Astrocyte of the spinal cord (primary cell): ENCODE measurements at regions not wholly inside any gene's neighbourhood (a gene's known extent, or its start where the extent isn't known, plus 50 kb on each side); places are given as distances from the start of the nearest gene placed in this dataset.

Source experiments
- DNase-seq: peaks from one replicate; pipeline ENCODE4 v3.0.0; 2011; ENCODE audit warnings: low read depth, low spot score
- H3K4me3 ChIP-seq: 2 replicates; pipeline ENCODE4 v1.5.1; 2011; ENCODE audit warnings: low read depth, mild to moderate bottlenecking, low read length, moderate library complexity
- in situ Hi-C: cut with HindIII; loops from 2 replicates; pipeline ENCODE4 v1.10.0; 2017; ENCODE audit warnings: low sequenced_read_pairs
- TF ChIP-seq, protein P1 (sequence below): IDR thresholded peaks from 2 replicates; pipeline ENCODE4 v1.5.1; 2012; ENCODE audit warnings: low read depth, mild to moderate bottlenecking, low read length, inconsistent platforms

- no peak for DNase-seq
- in situ Hi-C loops = no loop called here
- TF ChIP-seq, protein P1, sequence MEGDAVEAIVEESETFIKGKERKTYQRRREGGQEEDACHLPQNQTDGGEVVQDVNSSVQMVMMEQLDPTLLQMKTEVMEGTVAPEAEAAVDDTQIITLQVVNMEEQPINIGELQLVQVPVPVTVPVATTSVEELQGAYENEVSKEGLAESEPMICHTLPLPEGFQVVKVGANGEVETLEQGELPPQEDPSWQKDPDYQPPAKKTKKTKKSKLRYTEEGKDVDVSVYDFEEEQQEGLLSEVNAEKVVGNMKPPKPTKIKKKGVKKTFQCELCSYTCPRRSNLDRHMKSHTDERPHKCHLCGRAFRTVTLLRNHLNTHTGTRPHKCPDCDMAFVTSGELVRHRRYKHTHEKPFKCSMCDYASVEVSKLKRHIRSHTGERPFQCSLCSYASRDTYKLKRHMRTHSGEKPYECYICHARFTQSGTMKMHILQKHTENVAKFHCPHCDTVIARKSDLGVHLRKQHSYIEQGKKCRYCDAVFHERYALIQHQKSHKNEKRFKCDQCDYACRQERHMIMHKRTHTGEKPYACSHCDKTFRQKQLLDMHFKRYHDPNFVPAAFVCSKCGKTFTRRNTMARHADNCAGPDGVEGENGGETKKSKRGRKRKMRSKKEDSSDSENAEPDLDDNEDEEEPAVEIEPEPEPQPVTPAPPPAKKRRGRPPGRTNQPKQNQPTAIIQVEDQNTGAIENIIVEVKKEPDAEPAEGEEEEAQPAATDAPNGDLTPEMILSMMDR = no peak
- no peak overlapping the region for H3K4me3 ChIP-seq
These were observed 160.1 kb downstream of the TBX15 start for GRCh38 chr1:118828038-118828437.

GRCh38 chr1:118827636-118828035 is 160.5 kb downstream of the TBX15 start:
- DNase-seq = no peak
- in situ Hi-C loops = no loop called here
- TF ChIP-seq, protein P1 = no peak
- H3K4me3 ChIP-seq = no peak overlapping the region

DNA sequence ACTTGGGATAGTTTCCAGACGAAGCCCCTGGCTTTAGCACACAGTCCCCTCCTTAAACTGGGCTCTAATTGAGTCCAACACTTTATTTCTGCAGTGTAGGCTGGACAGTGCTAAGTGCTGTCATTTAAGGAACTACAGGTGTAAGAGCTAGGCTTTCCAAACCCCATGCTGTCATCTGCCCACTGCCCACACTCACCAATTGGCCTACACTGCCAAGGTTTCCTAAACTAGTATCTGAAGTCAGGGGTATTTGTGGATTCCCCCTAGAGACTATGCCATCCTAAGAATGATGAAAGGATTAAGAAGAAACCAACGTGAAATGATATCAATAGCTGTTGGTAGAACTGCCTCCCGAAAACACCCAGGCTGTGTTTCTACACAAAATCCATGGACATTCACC is 160.9 kb downstream of the TBX15 start:
- no peak for DNase-seq
- TF ChIP-seq, protein P1 = no peak
- no peak overlapping the region for H3K4me3 ChIP-seq
- in situ Hi-C loops = no loop called here

DNA sequence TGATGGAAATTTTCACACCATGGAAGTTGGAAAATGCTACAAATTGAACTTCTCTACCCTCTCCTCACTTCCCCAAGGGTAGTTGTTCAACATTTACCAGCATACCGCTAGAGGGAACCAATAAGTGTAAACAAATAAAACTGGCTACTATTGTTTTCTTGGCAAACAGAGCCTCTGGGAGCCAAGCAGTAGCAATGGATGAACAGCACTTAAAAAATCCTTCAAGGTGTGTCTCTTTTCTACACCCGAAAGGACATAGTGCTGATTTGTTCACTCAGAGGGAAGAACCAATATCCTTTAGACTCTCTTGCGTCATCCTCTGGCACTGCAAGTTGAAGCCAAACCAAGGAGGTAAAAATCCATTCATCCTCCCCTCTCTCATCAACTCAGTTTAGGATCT is 161.5 kb downstream of the TBX15 start:
- TF ChIP-seq, protein P1 = no peak
- DNase-seq = no peak
- H3K4me3 ChIP-seq = no peak overlapping the region
- in situ Hi-C loops = no loop called here

DNA sequence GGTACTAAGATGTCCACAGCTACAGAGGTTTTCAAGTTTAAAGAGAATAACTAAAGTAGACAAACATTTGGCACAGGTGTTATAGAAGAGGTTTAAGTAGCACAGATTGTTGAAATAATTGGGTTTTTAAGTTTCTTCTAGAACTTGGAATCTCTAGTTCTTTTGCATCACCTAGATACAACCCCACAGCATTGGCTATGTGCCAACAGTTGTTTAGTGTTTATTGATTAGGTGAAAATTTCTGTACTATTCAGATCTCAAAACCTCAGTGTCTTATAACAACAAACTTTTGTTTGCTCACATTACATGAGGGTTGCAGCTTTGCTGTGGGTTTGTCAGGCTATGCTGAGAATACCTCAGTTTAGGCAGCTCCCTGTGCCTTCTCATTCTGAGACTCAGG is 162.5 kb downstream of the TBX15 start:
- DNase-seq = no peak
- H3K4me3 ChIP-seq = no peak overlapping the region
- TF ChIP-seq, protein P1 = no peak
- in situ Hi-C loops = no loop called here

DNA sequence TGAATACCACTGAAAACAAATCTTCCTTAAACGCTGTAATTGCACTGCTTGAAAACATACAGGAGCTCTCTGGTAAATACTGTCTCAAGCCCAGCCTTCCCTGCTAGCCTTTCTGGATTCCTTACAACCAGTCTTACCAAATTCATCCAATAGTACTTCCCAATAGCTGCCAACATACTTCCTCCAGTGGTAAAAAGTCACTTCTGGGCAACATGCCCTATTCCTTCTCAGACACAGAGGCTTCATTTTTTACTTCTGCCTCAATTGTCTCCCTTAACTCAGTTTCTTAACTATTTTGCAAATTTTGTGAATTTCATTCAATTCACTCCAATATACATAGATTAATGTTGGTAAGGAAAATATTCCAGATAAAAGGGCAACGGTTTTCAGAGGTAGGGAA is 166.3 kb downstream of the TBX15 start:
- no peak for DNase-seq
- TF ChIP-seq, protein P1 = no peak
- no peak overlapping the region for H3K4me3 ChIP-seq
- in situ Hi-C loops = no loop called here

- in situ Hi-C loops = no loop called here
- TF ChIP-seq, protein P1 = no peak
- no peak for DNase-seq
These were observed 167.3 kb downstream of the TBX15 start for GRCh38 chr1:118820864-118821263.

More at GRCh38 chr1:118820864-118821263, 167.3 kb downstream of the TBX15 start:
- H3K4me3 ChIP-seq = no peak overlapping the region
